GM21423 (cell line): ENCODE measurements at regions not wholly inside any gene's neighbourhood (a gene's known extent, or its start where the extent isn't known, plus 50 kb on each side); places are given as distances from the start of the nearest gene placed in this dataset.

Experiments
- ATAC-seq: cut with Tn5 transposase; IDR thresholded peaks from one replicate; pipeline ENCODE4 v1.9.1; 2021; ENCODE audit warnings: mild to moderate bottlenecking, moderate library complexity; ENCODE audit not compliant: unreplicated experiment

GRCh38 chr11:59302991-59303390 lies 55.7 kb upstream of the OR5AN1 start:
- ATAC-seq = no peak

- ATAC-seq = no peak
Observed at GRCh38 chr11:59295435-59295834, 63.3 kb upstream of the OR5AN1 start.

- ATAC-seq = no peak
Observed at GRCh38 chr11:59292611-59293010, 66.1 kb upstream of the OR5AN1 start.

- ATAC-seq = no peak
Observed at GRCh38 chr11:59291228-59291627, 67.5 kb upstream of the OR5AN1 start.

- ATAC-seq = no peak
Observed at GRCh38 chr11:59289356-59290181, 69.1 kb upstream of the OR5AN1 start.

GRCh38 chr11:59285716-59286260 lies 72.9 kb upstream of the OR5AN1 start:
- ATAC-seq = no peak

- peak; percentile 11 for ATAC-seq
Observed at GRCh38 chr11:59284773-59285129, 72.0 kb upstream of the MPEG1 start.

GRCh38 chr11:59283825-59284772 lies 71.4 kb upstream of the MPEG1 start:
- ATAC-seq = peak; percentile 74

GRCh38 chr11:59283311-59283710 lies 70.6 kb upstream of the MPEG1 start:
- ATAC-seq = no peak

- no peak for ATAC-seq
Observed at GRCh38 chr11:59281177-59281576, 68.5 kb upstream of the MPEG1 start.

GRCh38 chr11:59273373-59273841 lies 60.7 kb upstream of the MPEG1 start:
- peak; percentile 90 for ATAC-seq

- no peak for ATAC-seq
Observed at GRCh38 chr11:59272771-59273372, 60.1 kb upstream of the MPEG1 start.

GRCh38 chr11:59271811-59272327 lies 59.1 kb upstream of the MPEG1 start:
- ATAC-seq = no peak

- no peak for ATAC-seq
Observed at GRCh38 chr11:59271247-59271755, 58.6 kb upstream of the MPEG1 start.

GRCh38 chr11:59267736-59268475 lies 55.2 kb upstream of the MPEG1 start:
- no peak for ATAC-seq

- peak; percentile 69 for ATAC-seq
Observed at GRCh38 chr11:59267196-59267595, 54.5 kb upstream of the MPEG1 start.

GRCh38 chr11:59266491-59266890 lies 53.8 kb upstream of the MPEG1 start:
- ATAC-seq = no peak

GRCh38 chr11:59265735-59266134 lies 53.0 kb upstream of the MPEG1 start:
- ATAC-seq = no peak

- ATAC-seq = no peak
Observed at GRCh38 chr11:59264736-59265135, 52.0 kb upstream of the MPEG1 start.
